ENCODE measurements at regions not wholly inside any gene's neighbourhood (a gene's known extent, or its start where the extent isn't known, plus 50 kb on each side); places are given as distances from the start of the nearest gene placed in this dataset.
A peak's percentile ranks its signal among the peaks of the same experiment; 100 is the strongest.

- no peaks in the 10 kb centered on the region for H3K27me3 ChIP-seq (replicated peaks; ENCODE audit: insufficient read depth, low read depth, low read length, poor library complexity)
- H3K36me3 ChIP-seq (ENCODE audit: insufficient read depth, low read length, poor library complexity, severe bottlenecking), result no peaks in the 10 kb centered on the region
- peak; percentile 7 for DNase-seq (ENCODE audit: low spot score)
- H3K4me1 ChIP-seq (ENCODE audit: insufficient read depth, low read length, poor library complexity, severe bottlenecking), result no peaks in the 10 kb centered on the region
- no TSS peak for BruUV-seq (replicated peaks)
- TF ChIP-seq, protein P1, sequence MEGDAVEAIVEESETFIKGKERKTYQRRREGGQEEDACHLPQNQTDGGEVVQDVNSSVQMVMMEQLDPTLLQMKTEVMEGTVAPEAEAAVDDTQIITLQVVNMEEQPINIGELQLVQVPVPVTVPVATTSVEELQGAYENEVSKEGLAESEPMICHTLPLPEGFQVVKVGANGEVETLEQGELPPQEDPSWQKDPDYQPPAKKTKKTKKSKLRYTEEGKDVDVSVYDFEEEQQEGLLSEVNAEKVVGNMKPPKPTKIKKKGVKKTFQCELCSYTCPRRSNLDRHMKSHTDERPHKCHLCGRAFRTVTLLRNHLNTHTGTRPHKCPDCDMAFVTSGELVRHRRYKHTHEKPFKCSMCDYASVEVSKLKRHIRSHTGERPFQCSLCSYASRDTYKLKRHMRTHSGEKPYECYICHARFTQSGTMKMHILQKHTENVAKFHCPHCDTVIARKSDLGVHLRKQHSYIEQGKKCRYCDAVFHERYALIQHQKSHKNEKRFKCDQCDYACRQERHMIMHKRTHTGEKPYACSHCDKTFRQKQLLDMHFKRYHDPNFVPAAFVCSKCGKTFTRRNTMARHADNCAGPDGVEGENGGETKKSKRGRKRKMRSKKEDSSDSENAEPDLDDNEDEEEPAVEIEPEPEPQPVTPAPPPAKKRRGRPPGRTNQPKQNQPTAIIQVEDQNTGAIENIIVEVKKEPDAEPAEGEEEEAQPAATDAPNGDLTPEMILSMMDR (conservative IDR thresholded peaks at IDR 0.05; ENCODE audit: low read depth, low read length), result no peak
- TF ChIP-seq EZH2 (IDR thresholded peaks at IDR 0.05; ENCODE audit: borderline replicate concordance, low read depth, low read length, poor library complexity, severe bottlenecking), result no peak
- no peaks in the 10 kb centered on the region for H3K9me3 ChIP-seq (ENCODE audit: low read depth, low read length, poor library complexity, severe bottlenecking)
- ChIA-PET POLR2A (ENCODE audit: low non-redundant PET) (no interaction called here), CTCF (no interaction called here)
- no peak overlapping the region for H3K27ac ChIP-seq (ENCODE audit: low read depth, low read length, poor library complexity, severe bottlenecking)
- no peak overlapping the region for H3K4me3 ChIP-seq (ENCODE audit: low read depth, low read length, poor library complexity, severe bottlenecking)
- intact Hi-C loops (cut with micrococcal nuclease; ENCODE audit: unreplicated experiment), result no loop called here
Measured at GRCh38 chr11:7165911-7166310, 77.1 kb downstream of the RBMXL2 start.

GRCh38 chr11:7167976-7168740, 79.4 kb downstream of the RBMXL2 start:
- Histone ChIP-seq H3K27me3 (replicated peaks; ENCODE audit: insufficient read depth, low read depth, low read length, poor library complexity) (no peaks in the 10 kb centered on the region), H3K4me1 (ENCODE audit: insufficient read depth, low read length, poor library complexity, severe bottlenecking) (no peaks in the 10 kb centered on the region), H3K9me3 (ENCODE audit: low read depth, low read length, poor library complexity, severe bottlenecking) (no peaks in the 10 kb centered on the region), H3K4me3 (ENCODE audit: low read depth, low read length, poor library complexity, severe bottlenecking) (no peak overlapping the region), H3K36me3 (ENCODE audit: insufficient read depth, low read length, poor library complexity, severe bottlenecking) (no peaks in the 10 kb centered on the region), H3K27ac (ENCODE audit: low read depth, low read length, poor library complexity, severe bottlenecking) (no peak overlapping the region)
- DNase-seq (ENCODE audit: low spot score), result peak; percentile 1
- no peak for TF ChIP-seq EZH2 (IDR thresholded peaks at IDR 0.05; ENCODE audit: borderline replicate concordance, low read depth, low read length, poor library complexity, severe bottlenecking)
- TF ChIP-seq, protein P1 (conservative IDR thresholded peaks at IDR 0.05; ENCODE audit: low read depth, low read length), result 0 out of 2 replicates have a peak, but pooled peaks have one; percentile 13
- CTCF ChIA-PET, result no interaction called here
- BruUV-seq (replicated peaks), result no TSS peak
- intact Hi-C loops (cut with micrococcal nuclease; ENCODE audit: unreplicated experiment), result no loop called here
- POLR2A ChIA-PET (ENCODE audit: low non-redundant PET), result no interaction called here

DNA sequence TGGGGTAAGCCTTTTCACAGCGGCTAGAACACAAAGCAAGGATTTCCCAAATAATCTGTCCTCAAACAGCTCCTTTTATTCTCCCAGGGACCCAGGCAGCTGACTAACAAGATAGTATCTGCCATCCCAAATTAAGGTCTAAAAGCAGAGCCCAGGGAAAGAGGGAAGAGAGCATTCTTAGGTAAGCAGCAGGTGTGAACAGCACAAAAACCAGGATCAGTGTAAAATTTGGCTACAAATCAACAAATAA, 79.9 kb downstream of the RBMXL2 start:
- Histone ChIP-seq H3K27me3 (replicated peaks; ENCODE audit: insufficient read depth, low read depth, low read length, poor library complexity) (no peaks in the 10 kb centered on the region), H3K36me3 (ENCODE audit: insufficient read depth, low read length, poor library complexity, severe bottlenecking) (no peaks in the 10 kb centered on the region), H3K4me3 (ENCODE audit: low read depth, low read length, poor library complexity, severe bottlenecking) (no peak overlapping the region), H3K27ac (ENCODE audit: low read depth, low read length, poor library complexity, severe bottlenecking) (no peak overlapping the region), H3K4me1 (ENCODE audit: insufficient read depth, low read length, poor library complexity, severe bottlenecking) (no peaks in the 10 kb centered on the region), H3K9me3 (ENCODE audit: low read depth, low read length, poor library complexity, severe bottlenecking) (no peaks in the 10 kb centered on the region)
- TF ChIP-seq, protein P1 (conservative IDR thresholded peaks at IDR 0.05; ENCODE audit: low read depth, low read length), result no peak
- no peak for TF ChIP-seq EZH2 (IDR thresholded peaks at IDR 0.05; ENCODE audit: borderline replicate concordance, low read depth, low read length, poor library complexity, severe bottlenecking)
- intact Hi-C loops (cut with micrococcal nuclease; ENCODE audit: unreplicated experiment), result no loop called here
- DNase-seq (ENCODE audit: low spot score), result no peak
- no TSS peak for BruUV-seq (replicated peaks)
- POLR2A ChIA-PET (ENCODE audit: low non-redundant PET), result no interaction called here
- CTCF ChIA-PET, result no interaction called here
